GM12878 (cell line): ENCODE measurements at regions not wholly inside any gene's neighbourhood (a gene's known extent, or its start where the extent isn't known, plus 50 kb on each side); places are given as distances from the start of the nearest gene placed in this dataset.

Experiments used
- CEBPZ ChIP-seq: fragments of 150-350 bp; IDR thresholded peaks from 2 replicates; pipeline ENCODE4 v1.6.1; 2016; ENCODE audit warnings: low read depth, low read length
- CHD4 ChIP-seq: fragments of 200-600 bp; sonication (generic); IDR thresholded peaks from 2 replicates; pipeline ENCODE4 v1.6.1; 2016; ENCODE audit warnings: mild to moderate bottlenecking
- CTCF ChIP-seq, 3 experiments: IDR thresholded peaks in 2 of 3; conservative IDR thresholded peaks in 1 of 3; 2 replicates each; pipeline ENCODE4 v1.5.1; 2011; ENCODE audit warnings: low read depth in 3 of 3, low read length in 3 of 3, mild to moderate bottlenecking in 3 of 3, control low read depth in 2 of 3, moderate library complexity in 2 of 3, inconsistent platforms in 1 of 3, mixed read lengths in 1 of 3; ENCODE audit not compliant: control insufficient read depth in 2 of 3, insufficient read depth in 1 of 3; ENCODE audit errors: extremely low read depth in 1 of 3
- EP300 ChIP-seq, 2 experiments: fragments of 150-350 bp in 1 of 2; IDR thresholded peaks; 2 replicates each; pipeline ENCODE4 v1.6.1; 2011 to 2012; ENCODE audit warnings: low read depth in 2 of 2, low read length in 2 of 2, borderline replicate concordance in 1 of 2, improper control_type of control experiment in 1 of 2, inconsistent platforms in 1 of 2; ENCODE audit not compliant: control insufficient read depth in 1 of 2
- EZH2 ChIP-seq: IDR thresholded peaks from 2 replicates; pipeline ENCODE4 v1.6.1; 2012; ENCODE audit warnings: low read depth, mild to moderate bottlenecking, control low read depth, inconsistent platforms, low read length, borderline replicate concordance; ENCODE audit not compliant: control insufficient read depth
- HDAC2 ChIP-seq: fragments of 200-600 bp; sonication (generic); IDR thresholded peaks from 2 replicates; pipeline ENCODE4 v1.6.1; 2017
- KDM1A ChIP-seq: fragments of 200-600 bp; sonication (generic); IDR thresholded peaks from 2 replicates; pipeline ENCODE4 v1.6.1; 2016; ENCODE audit warnings: borderline replicate concordance
- MEF2A ChIP-seq: IDR thresholded peaks from 2 replicates; pipeline ENCODE4 v1.6.1; 2011; ENCODE audit warnings: low read depth, mild to moderate bottlenecking, low read length, moderate library complexity; ENCODE audit not compliant: insufficient read depth
- NFYB ChIP-seq: IDR thresholded peaks from 2 replicates; pipeline ENCODE4 v1.6.1; 2011; ENCODE audit warnings: low read depth, mild to moderate bottlenecking, low read length, improper control_type of control experiment, moderate library complexity; ENCODE audit not compliant: insufficient read depth
- NRF1 ChIP-seq: conservative IDR thresholded peaks from 2 replicates; pipeline ENCODE4 v1.6.1; 2011; ENCODE audit warnings: mild to moderate bottlenecking, low read depth, low read length, improper control_type of control experiment
- STAT1 ChIP-seq: fragments of 450-650 bp; conservative IDR thresholded peaks from 2 replicates; pipeline ENCODE4 v1.6.1; 2014; ENCODE audit warnings: antibody characterized with exemption, mild to moderate bottlenecking
- TAF1 ChIP-seq: IDR thresholded peaks from 2 replicates; pipeline ENCODE4 v1.6.1; 2011; ENCODE audit warnings: mild to moderate bottlenecking, low read depth, low read length, borderline replicate concordance

DNA sequence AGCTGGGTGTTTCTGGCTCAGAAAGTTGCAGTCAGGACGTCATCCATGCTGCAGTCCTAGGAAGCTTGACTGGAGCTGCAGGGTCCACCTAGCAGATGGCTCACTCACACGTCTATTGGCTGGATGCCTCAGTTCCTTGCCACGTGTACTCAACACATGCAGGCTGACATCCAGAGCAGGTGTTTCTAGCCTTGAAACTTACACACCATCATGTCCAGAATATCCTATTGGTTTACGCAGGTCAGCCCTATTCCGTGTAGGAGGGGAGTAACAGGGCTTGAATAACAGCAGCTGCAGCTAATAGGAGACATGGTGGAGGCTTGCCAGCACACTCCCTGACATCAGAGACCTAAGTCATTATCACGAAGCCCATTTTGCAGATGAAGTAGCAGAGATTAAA lies 473.5 kb downstream of the ACTL7B start:
- TF ChIP-seq CTCF (IDR thresholded peaks at IDR 0.05 in 2 of 3, conservative IDR thresholded peaks at IDR 0.05 in 1 of 3; ENCODE audit: control insufficient read depth in 2 of 3, extremely low read depth in 1 of 3, insufficient read depth in 1 of 3, low read depth in 3 of 3, low read length in 3 of 3) = no peak
- TF ChIP-seq KDM1A = no peak
- TF ChIP-seq MEF2A = no peak
- no peak for TF ChIP-seq CHD4
- no peak for TF ChIP-seq HDAC2
- no peak for TF ChIP-seq TAF1
- no peak for TF ChIP-seq STAT1
- no peak for TF ChIP-seq NRF1
- TF ChIP-seq EP300 (IDR thresholded peaks at IDR 0.05; ENCODE audit: borderline replicate concordance in 1 of 2, control insufficient read depth in 1 of 2, low read depth in 2 of 2, low read length in 2 of 2) = no peak
- TF ChIP-seq EZH2 = no peak
- TF ChIP-seq NFYB = no peak
- TF ChIP-seq CEBPZ = no peak
